ENCODE measurements at regions not wholly inside any gene's neighbourhood (a gene's known extent, or its start where the extent isn't known, plus 50 kb on each side); places are given as distances from the start of the nearest gene placed in this dataset.
"Not testable (repeated sequence)": the region's sequence is repeated elsewhere in the genome, so short reads cannot be mapped to it uniquely, and the experiment has no call there.

GRCh38 chr12:23238190-23238589, 613.2 kb downstream of the ETNK1 start:
- H3K27me3 ChIP-seq (replicated peaks; ENCODE audit: control insufficient read depth, insufficient read depth, low read length), result no peaks in the 10 kb centered on the region
- TF ChIP-seq CTCF (IDR thresholded peaks at IDR 0.05; ENCODE audit: insufficient read depth, low read length, poor library complexity, severe bottlenecking), result no peak
- no peak for DNase-seq (ENCODE audit: extremely low read depth, insufficient read length)
- H3K36me3 ChIP-seq (ENCODE audit: control insufficient read depth, insufficient read depth, low read length), result no peaks in the 10 kb centered on the region
- H3K4me3 ChIP-seq (replicated peaks; ENCODE audit: low read depth, low read length), result no peak overlapping the region

GRCh38 chr12:23238957-23239356, 614.0 kb downstream of the ETNK1 start:
- no peak for TF ChIP-seq CTCF (IDR thresholded peaks at IDR 0.05; ENCODE audit: insufficient read depth, low read length, poor library complexity, severe bottlenecking)

GRCh38 chr12:23245186-23245585, 620.2 kb downstream of the ETNK1 start:
- DNase-seq (ENCODE audit: extremely low read depth, insufficient read length), result no peak
- Histone ChIP-seq H3K36me3 (ENCODE audit: control insufficient read depth, insufficient read depth, low read length) (no peaks in the 10 kb centered on the region), H3K27me3 (replicated peaks; ENCODE audit: control insufficient read depth, insufficient read depth, low read length) (no peaks in the 10 kb centered on the region), H3K4me3 (replicated peaks; ENCODE audit: low read depth, low read length) (no peak overlapping the region)
- TF ChIP-seq CTCF (IDR thresholded peaks at IDR 0.05; ENCODE audit: insufficient read depth, low read length, poor library complexity, severe bottlenecking), result no peak

More at GRCh38 chr12:23238957-23239356, 614.0 kb downstream of the ETNK1 start:
- H3K27me3 ChIP-seq (replicated peaks; ENCODE audit: control insufficient read depth, insufficient read depth, low read length), result no peaks in the 10 kb centered on the region
- H3K36me3 ChIP-seq (ENCODE audit: control insufficient read depth, insufficient read depth, low read length), result no peaks in the 10 kb centered on the region
- DNase-seq (ENCODE audit: extremely low read depth, insufficient read length), result no peak
- H3K4me3 ChIP-seq (replicated peaks; ENCODE audit: low read depth, low read length), result no peak overlapping the region

- H3K4me3 ChIP-seq (replicated peaks; ENCODE audit: low read depth, low read length), result no peak overlapping the region
- no peak for DNase-seq (ENCODE audit: extremely low read depth, insufficient read length)
- no peaks in the 10 kb centered on the region for H3K36me3 ChIP-seq (ENCODE audit: control insufficient read depth, insufficient read depth, low read length)
- TF ChIP-seq CTCF (IDR thresholded peaks at IDR 0.05; ENCODE audit: insufficient read depth, low read length, poor library complexity, severe bottlenecking), result no peak
- H3K27me3 ChIP-seq (replicated peaks; ENCODE audit: control insufficient read depth, insufficient read depth, low read length), result no peaks in the 10 kb centered on the region
Measured at GRCh38 chr12:23253191-23253590, 628.2 kb downstream of the ETNK1 start.

DNA sequence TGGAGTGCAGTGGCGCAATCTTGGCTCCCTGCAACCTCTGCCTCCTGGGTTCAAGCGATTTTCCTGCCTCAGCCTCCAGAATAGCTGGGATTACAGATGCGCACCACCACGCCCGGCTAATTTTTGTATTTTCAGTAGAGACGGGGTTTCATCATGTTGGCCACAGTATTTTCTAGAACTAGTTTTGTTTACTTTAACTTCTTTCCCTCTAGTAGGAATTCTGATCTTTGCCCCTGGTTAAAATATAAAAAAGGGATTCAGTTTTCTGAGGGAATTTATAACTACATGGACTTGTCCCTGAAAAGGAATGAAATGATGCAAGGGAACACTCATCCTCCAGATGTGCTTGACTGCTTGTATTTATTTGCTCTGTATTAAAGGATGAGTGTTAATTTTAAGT, 628.9 kb downstream of the ETNK1 start:
- H3K36me3 ChIP-seq (ENCODE audit: control insufficient read depth, insufficient read depth, low read length); H3K4me3 ChIP-seq (replicated peaks; ENCODE audit: low read depth, low read length); H3K27me3 ChIP-seq (replicated peaks; ENCODE audit: control insufficient read depth, insufficient read depth, low read length); DNase-seq (ENCODE audit: extremely low read depth, insufficient read length): not testable (repeated sequence)

GRCh38 chr12:23259558-23259957, 634.6 kb downstream of the ETNK1 start:
- Histone ChIP-seq H3K27me3 (replicated peaks; ENCODE audit: control insufficient read depth, insufficient read depth, low read length) (no peaks in the 10 kb centered on the region), H3K4me3 (replicated peaks; ENCODE audit: low read depth, low read length) (no peak overlapping the region), H3K36me3 (ENCODE audit: control insufficient read depth, insufficient read depth, low read length) (no peaks in the 10 kb centered on the region)
- no peak for TF ChIP-seq CTCF (IDR thresholded peaks at IDR 0.05; ENCODE audit: insufficient read depth, low read length, poor library complexity, severe bottlenecking)
- no peak for DNase-seq (ENCODE audit: extremely low read depth, insufficient read length)
